H1 (cell line): ENCODE measurements at regions not wholly inside any gene's neighbourhood (a gene's known extent, or its start where the extent isn't known, plus 50 kb on each side); places are given as distances from the start of the nearest gene placed in this dataset.

Experiments used
- CHD1 ChIP-seq: IDR thresholded peaks from 2 replicates; pipeline ENCODE4 v1.6.1; 2012; ENCODE audit warnings: low read depth, low read length, improper control_type of control experiment
- CTCF ChIP-seq, 3 experiments: IDR thresholded peaks; 1 replicate in 2 of 3; 2 replicates in 1 of 3; pipeline versions ENCODE4 v1.5.1 to v1.6.1; 2011; ENCODE audit warnings: low read length in 3 of 3, mild to moderate bottlenecking in 3 of 3, inconsistent platforms in 2 of 3, low read depth in 1 of 3, moderate library complexity in 1 of 3; ENCODE audit not compliant: insufficient read depth in 1 of 3; ENCODE audit errors: control extremely low read depth in 1 of 3
- EP300 ChIP-seq, 2 experiments: IDR thresholded peaks; 1 replicate in 1 of 2; 2 replicates in 1 of 2; pipeline ENCODE4 v1.6.1; 2011 to 2012; ENCODE audit warnings: low read depth in 2 of 2, low read length in 2 of 2, mild to moderate bottlenecking in 2 of 2, borderline replicate concordance in 1 of 2, inconsistent platforms in 1 of 2, moderate library complexity in 1 of 2
- EZH2 ChIP-seq: fragments of 200-600 bp; sonication (generic); IDR thresholded peaks from 2 replicates; pipeline ENCODE4 v1.7.1; 2012; ENCODE audit warnings: low read depth, mild to moderate bottlenecking, moderate library complexity, low read length, inconsistent platforms; ENCODE audit not compliant: severe bottlenecking
- FOSL1 ChIP-seq: IDR thresholded peaks from 2 replicates; pipeline ENCODE4 v1.6.1; 2011; ENCODE audit warnings: mild to moderate bottlenecking, low read depth, low read length, moderate library complexity; ENCODE audit not compliant: insufficient read depth
- GABPA ChIP-seq: IDR thresholded peaks from 2 replicates; pipeline ENCODE4 v1.6.1; 2011; ENCODE audit warnings: mild to moderate bottlenecking, low read length, moderate library complexity, borderline replicate concordance; ENCODE audit not compliant: insufficient read depth
- PHF8 ChIP-seq: fragments of 200-600 bp; sonication (generic); conservative IDR thresholded peaks from 2 replicates; pipeline ENCODE4 v1.7.1; 2012; ENCODE audit warnings: low read depth, mild to moderate bottlenecking, inconsistent platforms, low read length, moderate library complexity
- SIN3A ChIP-seq, 2 experiments: IDR thresholded peaks in 1 of 2; conservative IDR thresholded peaks in 1 of 2; 2 replicates each; pipeline ENCODE4 v1.6.1; 2011 to 2012; ENCODE audit warnings: low read length in 2 of 2, improper control_type of control experiment in 1 of 2, low read depth in 1 of 2, mild to moderate bottlenecking in 1 of 2
- SIX5 ChIP-seq: IDR thresholded peaks from 2 replicates; pipeline ENCODE4 v1.6.1; 2011; ENCODE audit warnings: mild to moderate bottlenecking, low read depth, low read length
- SP4 ChIP-seq: IDR thresholded peaks from 2 replicates; pipeline ENCODE4 v1.6.1; 2012; ENCODE audit warnings: low read length, inconsistent platforms
- TCF12 ChIP-seq: IDR thresholded peaks from 2 replicates; pipeline ENCODE4 v1.6.1; 2011; ENCODE audit warnings: low read depth, mild to moderate bottlenecking, low read length
- YY1 ChIP-seq: IDR thresholded peaks from 2 replicates; pipeline ENCODE4 v1.6.1; 2011; ENCODE audit warnings: low read depth, mild to moderate bottlenecking, low read length

- TF ChIP-seq CHD1 (no peak), EP300 (IDR thresholded peaks at IDR 0.05; ENCODE audit: borderline replicate concordance in 1 of 2, low read depth in 2 of 2, low read length in 2 of 2) (no peak), EZH2 (no peak), CTCF (IDR thresholded peaks at IDR 0.05; ENCODE audit: control extremely low read depth in 1 of 3, insufficient read depth in 1 of 3, low read depth in 1 of 3, low read length in 3 of 3) (no peak), SIX5 (no peak), YY1 (no peak), FOSL1 (no peak), SIN3A (conservative IDR thresholded peaks at IDR 0.05 in 1 of 2, IDR thresholded peaks at IDR 0.05 in 1 of 2; ENCODE audit: low read depth in 1 of 2, low read length in 2 of 2) (no peak), SP4 (no peak), PHF8 (no peak), TCF12 (no peak), GABPA (no peak)
Observed at GRCh38 chr2:43040084-43040854, 186.1 kb downstream of the ZFP36L2 start.
